Tibial artery (tissue), 4 donors: ENCODE measurements at regions not wholly inside any gene's neighbourhood (a gene's known extent, or its start where the extent isn't known, plus 50 kb on each side); places are given as distances from the start of the nearest gene placed in this dataset.
"Not testable (repeated sequence)": the region's sequence is repeated elsewhere in the genome, so short reads cannot be mapped to it uniquely, and the experiment has no call there.

ENCODE experiments used
- DNase-seq, 2 donors: peaks; one replicate each; pipeline ENCODE4 v3.0.0-alpha.2; 2019
- H3K27ac ChIP-seq, 2 donors: fragments of 200-600 bp; sonication (generic) in 1 of 2; 1 replicate in 1 of 2; 2 replicates in 1 of 2; pipeline ENCODE4 v1.5.1; 2018 to 2019; ENCODE audit warnings: mild to moderate bottlenecking in 1 of 2
- H3K27me3 ChIP-seq, 2 donors: fragments of 200-600 bp; sonication (generic) in 1 of 2; one replicate each; pipeline versions ENCODE4 v1.5.1 to v1.6.0; 2016 to 2019
- H3K36me3 ChIP-seq, 3 donors: fragments of 200-600 bp; sonication (generic) in 2 of 3; one replicate each; pipeline ENCODE4 v1.5.1; 2016 to 2019; ENCODE audit warnings: mild to moderate bottlenecking in 2 of 3
- H3K4me1 ChIP-seq, 4 donors: fragments of 200-600 bp; sonication (generic) in 2 of 4; 1 replicate in 3 of 4; 2 replicates in 1 of 4; pipeline ENCODE4 v1.5.1; 2016 to 2019
- H3K4me3 ChIP-seq, 2 donors: fragments of 200-600 bp; sonication (generic) in 1 of 2; 1 replicate in 1 of 2; 2 replicates in 1 of 2; pipeline ENCODE4 v1.5.1; 2018 to 2019; ENCODE audit warnings: mild to moderate bottlenecking in 2 of 2
- H3K9me3 ChIP-seq, 3 donors: fragments of 200-600 bp; sonication (generic) in 1 of 3; one replicate each; pipeline ENCODE4 v1.5.1; 2016 to 2019
- CTCF ChIP-seq, 2 experiments: fragments of 200-600 bp in 1 of 2; fragments of 450-650 bp in 1 of 2; IDR thresholded peaks; one replicate each; pipeline ENCODE4 v1.5.1; 2017 to 2019; ENCODE audit warnings: antibody characterized with exemption in 2 of 2, mild to moderate bottlenecking in 1 of 2, moderate library complexity in 1 of 2
- intact Hi-C: fragments of 100-400 bp; cut with DNase I; formaldehyde crosslinking; loops from one replicate; pipeline ENCODE4 v1.15.0; 2023; ENCODE audit warnings: low total_unique reads

DNA sequence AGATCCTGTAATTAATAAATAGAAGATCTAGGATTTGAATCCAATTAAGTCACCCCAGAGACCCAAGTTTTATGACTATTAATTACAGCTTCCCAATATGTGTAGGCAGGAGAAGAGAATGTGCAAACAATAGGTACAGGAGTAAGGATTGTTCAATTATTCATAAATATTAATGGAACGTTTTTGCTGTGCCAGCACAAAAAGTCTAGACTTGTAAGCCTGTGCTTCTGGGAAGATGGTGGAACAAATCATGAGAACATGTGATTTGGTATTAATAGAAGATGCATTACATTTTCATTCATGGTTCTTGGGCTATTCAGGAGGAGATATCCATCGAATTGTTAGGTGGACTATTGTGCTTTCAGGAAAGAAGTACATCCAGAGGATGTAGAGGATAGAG, 1240.9 kb downstream of the STIM2 start:
- no peak for DNase-seq
- Histone ChIP-seq H3K27me3 (no peaks in the 10 kb centered on the region), H3K9me3 (no peaks in the 10 kb centered on the region), H3K27ac (no peak overlapping the region), H3K4me1 (no peaks in the 10 kb centered on the region), H3K4me3 (no peak overlapping the region), H3K36me3 (no peaks in the 10 kb centered on the region)
- no peak for TF ChIP-seq CTCF (IDR thresholded peaks at IDR 0.05)
- intact Hi-C loops: no loop called here

DNA sequence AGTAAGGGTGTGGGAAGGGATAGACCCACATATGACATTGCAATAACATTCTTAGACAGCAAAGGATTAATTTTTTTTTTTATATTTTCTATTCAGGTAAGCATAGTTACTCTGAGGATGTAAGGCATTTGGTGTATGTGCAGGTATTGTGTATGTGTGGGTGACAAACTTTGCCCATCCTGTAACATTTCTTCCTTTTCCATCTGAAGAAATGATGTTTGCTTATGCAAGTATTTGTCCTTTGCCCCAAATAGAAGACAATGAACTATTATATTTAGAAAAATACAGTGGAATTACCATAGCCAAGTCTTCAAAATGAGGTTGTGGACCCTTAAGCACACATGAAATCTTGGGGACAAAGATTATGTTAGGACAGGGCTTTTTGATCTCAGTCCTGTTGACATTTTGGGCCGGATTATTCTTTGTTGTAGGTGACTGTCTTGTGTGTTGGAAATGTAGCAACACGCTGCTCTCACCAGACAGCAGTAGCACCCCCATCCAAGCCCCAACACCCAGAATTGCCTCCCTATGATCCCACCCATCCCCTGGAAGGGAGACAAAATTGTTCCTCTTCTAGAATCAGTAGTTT, 1244.7 kb downstream of the STIM2 start:
- intact Hi-C loops: no loop called here

DNA sequence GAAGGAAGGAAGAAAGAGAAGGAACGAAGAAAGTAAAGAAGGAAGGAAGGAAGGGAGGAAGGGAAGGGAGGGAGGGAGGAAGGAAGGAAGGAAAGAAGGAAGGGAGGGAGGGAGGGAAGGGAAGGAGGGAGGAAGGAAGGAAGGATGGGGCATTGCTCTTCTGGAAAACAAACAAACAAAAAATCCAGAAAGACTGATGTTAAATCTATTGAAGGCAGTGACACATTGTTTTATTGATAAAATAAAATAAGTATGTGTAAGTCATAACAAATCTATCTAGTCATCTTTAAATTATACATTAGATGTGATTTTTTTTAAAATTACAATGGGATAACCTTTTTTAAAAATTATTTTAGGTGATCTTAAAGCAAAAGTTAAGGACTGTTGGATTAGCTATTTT, 1245.5 kb downstream of the STIM2 start:
- no peak for TF ChIP-seq CTCF (IDR thresholded peaks at IDR 0.05)
- Histone ChIP-seq H3K9me3 (no peaks in the 10 kb centered on the region), H3K4me3 (no peak overlapping the region), H3K27ac (no peak overlapping the region), H3K4me1 (no peaks in the 10 kb centered on the region), H3K36me3 (no peaks in the 10 kb centered on the region), H3K27me3 (no peaks in the 10 kb centered on the region)
- intact Hi-C loops: no loop called here
- no peak for DNase-seq

More for the DNA sequence above, 1244.7 kb downstream of the STIM2 start:
- no peak overlapping the region for H3K27ac ChIP-seq
- no peak overlapping the region for H3K4me3 ChIP-seq
- no peaks in the 10 kb centered on the region for H3K9me3 ChIP-seq
- H3K36me3 ChIP-seq: no peaks in the 10 kb centered on the region
- TF ChIP-seq CTCF (IDR thresholded peaks at IDR 0.05): no peak
- H3K27me3 ChIP-seq: no peaks in the 10 kb centered on the region
- no peaks in the 10 kb centered on the region for H3K4me1 ChIP-seq
- no peak for DNase-seq

GRCh38 chr4:28109801-28110200, 1249.2 kb downstream of the STIM2 start:
- Histone ChIP-seq H3K4me1 (no peaks in the 10 kb centered on the region), H3K27me3 (no peaks in the 10 kb centered on the region), H3K4me3 (no peak overlapping the region), H3K9me3 (no peaks in the 10 kb centered on the region), H3K36me3 (no peaks in the 10 kb centered on the region), H3K27ac (no peak overlapping the region)
- DNase-seq: no peak
- intact Hi-C loops: no loop called here
- TF ChIP-seq CTCF (IDR thresholded peaks at IDR 0.05): no peak

DNA sequence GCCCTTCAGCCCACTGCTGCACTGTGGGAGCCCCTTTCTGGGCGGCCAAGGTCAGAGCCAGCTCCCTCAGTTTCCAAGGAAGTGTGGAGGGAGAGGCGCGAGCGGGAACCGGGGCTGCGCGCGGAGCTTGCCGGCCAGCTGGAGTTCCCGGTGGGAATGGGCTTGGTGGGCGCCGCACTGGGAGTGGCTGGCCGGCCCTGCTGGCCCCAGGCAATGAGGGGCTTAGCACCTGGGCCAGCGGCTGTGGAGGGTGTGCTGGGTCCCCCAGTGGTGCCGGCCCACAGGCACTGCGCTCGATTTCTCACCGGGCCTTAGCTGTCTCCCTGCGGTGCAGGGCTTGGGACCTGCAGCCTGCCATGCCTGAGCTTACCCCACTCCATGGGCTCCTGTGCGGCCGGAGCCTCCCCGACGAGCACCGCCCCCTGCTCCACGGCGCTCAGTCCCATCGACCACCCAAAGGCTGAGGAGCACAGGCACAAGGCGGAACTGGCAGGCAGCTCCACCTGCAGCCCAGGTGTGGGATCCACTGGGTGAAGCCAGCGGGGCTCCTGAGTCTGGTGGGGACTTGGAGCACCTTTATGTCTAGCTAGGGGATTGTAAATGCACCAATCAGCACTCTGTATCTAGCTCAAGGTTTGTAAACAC, 1252.2 kb downstream of the STIM2 start:
- DNase-seq, H3K4me1 ChIP-seq, H3K36me3 ChIP-seq, intact Hi-C loops, H3K27ac ChIP-seq, H3K27me3 ChIP-seq, H3K4me3 ChIP-seq, H3K9me3 ChIP-seq: not testable (repeated sequence)

DNA sequence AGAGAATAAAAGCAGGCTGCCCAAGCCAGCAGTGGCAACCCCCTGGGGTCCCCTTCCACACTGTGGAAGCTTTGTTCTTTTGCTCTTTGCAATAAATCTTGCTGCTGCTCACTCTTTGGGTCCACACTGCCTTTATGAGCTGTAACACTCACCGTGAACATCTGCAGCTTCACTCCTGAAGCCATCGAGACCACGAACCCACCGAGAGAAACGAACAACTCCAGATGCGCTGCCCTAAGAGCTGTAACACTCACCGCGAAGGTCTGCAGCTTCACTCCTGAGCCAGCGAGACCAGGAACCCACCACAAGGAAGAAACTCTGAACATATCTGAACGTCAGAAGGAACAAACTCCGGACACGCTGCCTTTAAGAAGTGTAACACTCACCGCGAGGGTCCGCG, 1252.9 kb downstream of the STIM2 start:
- intact Hi-C loops, H3K27me3 ChIP-seq: not testable (repeated sequence)

GRCh38 chr4:28116526-28117083, 1256.0 kb downstream of the STIM2 start:
- H3K9me3 ChIP-seq, intact Hi-C loops, DNase-seq, H3K27me3 ChIP-seq, H3K27ac ChIP-seq, H3K4me3 ChIP-seq, H3K4me1 ChIP-seq, H3K36me3 ChIP-seq: not testable (repeated sequence)

More for the DNA sequence above, 1252.9 kb downstream of the STIM2 start:
- DNase-seq, H3K4me1 ChIP-seq, H3K36me3 ChIP-seq, H3K4me3 ChIP-seq, H3K9me3 ChIP-seq, H3K27ac ChIP-seq: not testable (repeated sequence)
